Stomach (tissue), 4 donors: ENCODE measurements at regions not wholly inside any gene's neighbourhood (a gene's known extent, or its start where the extent isn't known, plus 50 kb on each side); places are given as distances from the start of the nearest gene placed in this dataset.

ENCODE experiments used
- EP300 ChIP-seq: sonication (generic); formaldehyde crosslinking; IDR thresholded peaks from one replicate; pipeline ENCODE4 v1.6.1; 2017; ENCODE audit warnings: antibody characterized with exemption
- POLR2A ChIP-seq, 4 donors: fragments of 450-650 bp; IDR thresholded peaks; one replicate each; pipeline ENCODE4 v1.6.1; 2016; ENCODE audit warnings: antibody characterized with exemption in 4 of 4, control low read depth in 2 of 4, mild to moderate bottlenecking in 1 of 4, moderate library complexity in 1 of 4
- TF ChIP-seq, protein P1 (sequence below), 7 experiments: fragments of 450-650 bp in 4 of 7; fragments of 200-600 bp in 3 of 7; sonication (generic) in 3 of 7; IDR thresholded peaks; one replicate each; pipeline ENCODE4 v1.5.1; 2016 to 2019; ENCODE audit warnings: antibody characterized with exemption in 7 of 7, control low read depth in 2 of 7, mild to moderate bottlenecking in 1 of 7

DNA sequence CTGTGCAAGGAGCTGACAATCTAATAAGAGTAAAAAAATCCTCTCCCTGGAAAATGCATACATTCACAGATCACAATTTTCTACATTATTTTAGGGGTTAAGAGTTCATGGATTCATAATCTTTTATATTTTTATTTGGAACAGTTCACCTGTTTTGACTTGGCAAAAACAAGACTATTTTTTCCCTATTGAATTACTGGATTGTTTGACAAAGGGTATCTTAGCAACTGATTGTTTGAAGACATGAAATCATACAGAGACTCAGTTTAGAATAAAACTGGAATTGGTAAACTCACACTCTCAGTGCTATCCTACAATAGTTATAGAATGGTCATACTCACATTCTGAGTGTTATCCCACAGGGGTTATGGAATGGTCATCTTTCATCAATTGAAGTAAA, 358.2 kb upstream of the PTGER4 start:
- no peak for TF ChIP-seq EP300
- TF ChIP-seq POLR2A (IDR thresholded peaks at IDR 0.05) = no peak
- TF ChIP-seq, protein P1, sequence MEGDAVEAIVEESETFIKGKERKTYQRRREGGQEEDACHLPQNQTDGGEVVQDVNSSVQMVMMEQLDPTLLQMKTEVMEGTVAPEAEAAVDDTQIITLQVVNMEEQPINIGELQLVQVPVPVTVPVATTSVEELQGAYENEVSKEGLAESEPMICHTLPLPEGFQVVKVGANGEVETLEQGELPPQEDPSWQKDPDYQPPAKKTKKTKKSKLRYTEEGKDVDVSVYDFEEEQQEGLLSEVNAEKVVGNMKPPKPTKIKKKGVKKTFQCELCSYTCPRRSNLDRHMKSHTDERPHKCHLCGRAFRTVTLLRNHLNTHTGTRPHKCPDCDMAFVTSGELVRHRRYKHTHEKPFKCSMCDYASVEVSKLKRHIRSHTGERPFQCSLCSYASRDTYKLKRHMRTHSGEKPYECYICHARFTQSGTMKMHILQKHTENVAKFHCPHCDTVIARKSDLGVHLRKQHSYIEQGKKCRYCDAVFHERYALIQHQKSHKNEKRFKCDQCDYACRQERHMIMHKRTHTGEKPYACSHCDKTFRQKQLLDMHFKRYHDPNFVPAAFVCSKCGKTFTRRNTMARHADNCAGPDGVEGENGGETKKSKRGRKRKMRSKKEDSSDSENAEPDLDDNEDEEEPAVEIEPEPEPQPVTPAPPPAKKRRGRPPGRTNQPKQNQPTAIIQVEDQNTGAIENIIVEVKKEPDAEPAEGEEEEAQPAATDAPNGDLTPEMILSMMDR (IDR thresholded peaks at IDR 0.05) = no peak
